Activated T-cell treated with anti-CD3 and anti-CD28 coated beads, Interleukin-2, amount 50 U/mL, for 72 hours (primary cell): ENCODE measurements at regions not wholly inside any gene's neighbourhood (a gene's known extent, or its start where the extent isn't known, plus 50 kb on each side); places are given as distances from the start of the nearest gene placed in this dataset.
"Not testable (repeated sequence)": the region's sequence is repeated elsewhere in the genome, so short reads cannot be mapped to it uniquely, and the experiment has no call there.

Experiments
- ATAC-seq, 2 donors: fragments of 150-1000 bp; cut with Tn5 transposase; replicated peaks in 1 of 2; 2 replicates each; pipeline ENCODE4 v1.10.0; 2021; ENCODE audit warnings: moderate library complexity in 2 of 2, mild to moderate bottlenecking in 1 of 2
- DNase-seq, 2 donors: peaks; one replicate each; pipeline ENCODE4 v3.0.0; 2021 to 2022; ENCODE audit warnings: mixed read lengths in 1 of 2
- H3K27ac Mint-ChIP-seq: one replicate; pipeline ENCODE4 v1.8.0; 2022; ENCODE audit warnings: mild to moderate bottlenecking, moderate library complexity, mixed read lengths
- H3K27me3 Mint-ChIP-seq: one replicate; pipeline ENCODE4 v1.8.0; 2022; ENCODE audit warnings: low read depth, mixed read lengths
- H3K36me3 Mint-ChIP-seq, 2 donors: one replicate each; pipeline ENCODE4 v1.8.0; 2022; ENCODE audit warnings: mixed read lengths in 2 of 2, mild to moderate bottlenecking in 1 of 2; ENCODE audit not compliant: insufficient read depth in 2 of 2
- H3K4me1 Mint-ChIP-seq: one replicate; pipeline ENCODE4 v1.8.0; 2022; ENCODE audit warnings: low read depth, mixed read lengths
- H3K4me3 Mint-ChIP-seq, 2 donors: one replicate each; pipeline ENCODE4 v1.8.0; 2022; ENCODE audit warnings: mild to moderate bottlenecking in 2 of 2, mixed read lengths in 2 of 2, moderate library complexity in 2 of 2
- H3K9me3 Mint-ChIP-seq, 2 donors: one replicate each; pipeline ENCODE4 v1.8.0; 2022; ENCODE audit warnings: mixed read lengths in 2 of 2

DNA sequence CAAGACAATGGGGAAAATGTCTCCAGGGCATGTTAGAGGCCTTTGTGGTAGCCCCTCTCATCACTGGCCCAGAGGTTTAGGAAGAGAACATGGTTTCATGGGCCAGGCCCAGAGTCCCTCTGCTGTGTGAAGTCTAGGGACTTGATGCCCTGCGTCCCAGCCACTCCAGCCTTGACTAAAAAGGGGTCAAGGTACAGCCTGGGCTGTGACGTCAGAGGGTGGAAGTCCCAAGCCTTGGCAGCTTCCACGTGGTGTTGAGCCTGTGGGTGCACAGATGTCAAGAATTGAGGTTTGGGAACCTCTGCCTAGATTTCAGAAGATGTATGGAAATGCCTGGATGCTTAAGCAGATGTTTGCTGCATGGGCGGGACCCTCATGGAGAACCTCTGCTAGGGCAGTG, 485.5 kb downstream of the PRR16 start:
- H3K36me3 Mint-ChIP-seq, H3K27ac Mint-ChIP-seq, DNase-seq, H3K4me3 Mint-ChIP-seq, H3K27me3 Mint-ChIP-seq, ATAC-seq, H3K4me1 Mint-ChIP-seq: not testable (repeated sequence)
- peaks cover 11 to 14% of the 10 kb centered on the region in 2 donors for H3K9me3 Mint-ChIP-seq

DNA sequence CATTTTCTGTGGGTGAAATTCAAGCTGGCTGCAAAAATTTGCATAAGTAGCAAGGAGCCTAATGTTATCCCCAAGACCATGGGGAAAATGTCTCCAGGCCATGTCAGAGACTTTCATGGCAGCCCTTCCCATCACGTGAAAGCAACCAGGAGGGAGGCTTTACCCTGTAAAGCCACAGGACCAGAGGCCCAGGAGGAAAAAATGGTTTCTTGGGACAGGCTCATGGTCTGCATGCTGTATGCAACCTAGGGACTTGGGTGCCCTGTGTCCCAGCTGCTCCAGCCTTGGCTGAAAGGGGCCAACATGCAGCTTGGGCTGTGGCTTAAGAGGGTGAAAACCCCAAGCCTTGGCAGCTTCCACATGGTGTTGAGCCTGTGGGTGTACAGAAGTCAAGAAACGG, 489.3 kb downstream of the PRR16 start:
- H3K4me1 Mint-ChIP-seq, H3K36me3 Mint-ChIP-seq, H3K27me3 Mint-ChIP-seq, DNase-seq, H3K4me3 Mint-ChIP-seq, ATAC-seq, H3K27ac Mint-ChIP-seq: not testable (repeated sequence)
- peaks cover 17 to 22% of the 10 kb centered on the region in 2 donors for H3K9me3 Mint-ChIP-seq

GRCh38 chr5:120954255-120954654, 490.2 kb downstream of the PRR16 start:
- Mint-ChIP-seq H3K27me3 (no peaks in the 10 kb centered on the region), H3K36me3 (peaks cover 2 to 3% of the 10 kb centered on the region in 2 donors), H3K9me3 (peaks cover 17 to 26% of the 10 kb centered on the region in 2 donors), H3K27ac (no peak overlapping the region), H3K4me3 (no peak overlapping the region), H3K4me1 (no peaks in the 10 kb centered on the region)
- ATAC-seq: no peak
- DNase-seq: no peak

DNA sequence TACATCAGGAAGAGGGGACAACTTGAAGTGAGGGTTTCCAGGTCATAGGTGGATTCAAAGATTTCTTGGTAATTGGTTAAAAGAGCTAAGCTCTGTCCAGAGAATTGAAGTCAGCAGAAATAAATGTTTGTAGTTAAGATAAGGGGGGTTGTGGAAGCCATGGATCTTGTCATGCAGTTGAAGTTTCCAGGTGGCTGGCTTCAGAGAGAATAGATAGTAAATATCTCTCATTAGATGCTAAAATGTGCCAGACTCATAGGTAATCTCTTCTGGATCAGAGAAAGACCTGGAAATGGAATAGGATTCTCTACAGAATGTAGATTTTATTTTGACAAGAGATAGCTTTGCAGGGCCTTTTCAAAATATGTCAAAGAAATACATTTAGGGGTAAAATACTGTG, 491.7 kb downstream of the PRR16 start:
- Mint-ChIP-seq H3K4me3 (no peak overlapping the region), H3K4me1 (no peaks in the 10 kb centered on the region), H3K9me3 (peaks cover 17 to 29% of the 10 kb centered on the region in 2 donors), H3K36me3 (peaks cover 2 to 3% of the 10 kb centered on the region in 2 donors), H3K27ac (no peak overlapping the region), H3K27me3 (no peaks in the 10 kb centered on the region)
- DNase-seq: no peak
- ATAC-seq: no peak

GRCh38 chr5:120958877-120959485, 494.9 kb downstream of the PRR16 start:
- H3K9me3 Mint-ChIP-seq: peaks cover 8 to 22% of the 10 kb centered on the region in 2 donors
- H3K36me3 Mint-ChIP-seq: no peaks in the 10 kb centered on the region
- ATAC-seq (no peak), DNase-seq (no peak)
- H3K27me3 Mint-ChIP-seq: no peaks in the 10 kb centered on the region
- H3K27ac Mint-ChIP-seq: no peak overlapping the region
- H3K4me1 Mint-ChIP-seq: no peaks in the 10 kb centered on the region
- H3K4me3 Mint-ChIP-seq: no peak overlapping the region

GRCh38 chr5:120960510-120960909, 496.4 kb downstream of the PRR16 start:
- H3K4me1 Mint-ChIP-seq: no peaks in the 10 kb centered on the region
- H3K36me3 Mint-ChIP-seq: no peaks in the 10 kb centered on the region
- H3K4me3 Mint-ChIP-seq: no peak overlapping the region
- H3K27ac Mint-ChIP-seq: no peak overlapping the region
- H3K27me3 Mint-ChIP-seq: no peaks in the 10 kb centered on the region
- H3K9me3 Mint-ChIP-seq: peaks cover 5 to 16% of the 10 kb centered on the region in 2 donors
- ATAC-seq: no peak
- DNase-seq: no peak

DNA sequence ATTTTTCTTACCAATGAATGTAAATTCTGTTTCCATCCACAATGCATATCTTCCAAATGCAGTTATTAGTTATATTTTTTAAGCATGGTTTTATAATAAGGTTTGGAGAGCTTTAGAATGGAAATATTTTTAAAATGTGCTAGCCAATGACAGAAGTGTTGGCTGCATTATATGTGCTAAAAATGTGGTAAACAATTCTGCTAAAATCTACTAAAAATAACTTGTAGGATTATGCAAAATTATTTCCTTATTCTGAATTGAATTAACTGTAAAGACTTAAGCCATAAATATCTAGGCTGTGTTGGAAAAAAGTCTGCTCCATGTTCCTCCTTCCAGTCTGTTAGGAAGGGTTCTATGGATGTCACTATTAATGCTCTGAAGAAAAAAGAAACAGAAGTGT, 503.3 kb downstream of the PRR16 start:
- DNase-seq: no peak
- Mint-ChIP-seq H3K36me3 (no peaks in the 10 kb centered on the region), H3K4me1 (no peaks in the 10 kb centered on the region), H3K9me3 (peaks cover 4 to 9% of the 10 kb centered on the region in 2 donors), H3K27ac (no peak overlapping the region), H3K4me3 (no peak overlapping the region), H3K27me3 (no peaks in the 10 kb centered on the region)
- ATAC-seq: no peak

DNA sequence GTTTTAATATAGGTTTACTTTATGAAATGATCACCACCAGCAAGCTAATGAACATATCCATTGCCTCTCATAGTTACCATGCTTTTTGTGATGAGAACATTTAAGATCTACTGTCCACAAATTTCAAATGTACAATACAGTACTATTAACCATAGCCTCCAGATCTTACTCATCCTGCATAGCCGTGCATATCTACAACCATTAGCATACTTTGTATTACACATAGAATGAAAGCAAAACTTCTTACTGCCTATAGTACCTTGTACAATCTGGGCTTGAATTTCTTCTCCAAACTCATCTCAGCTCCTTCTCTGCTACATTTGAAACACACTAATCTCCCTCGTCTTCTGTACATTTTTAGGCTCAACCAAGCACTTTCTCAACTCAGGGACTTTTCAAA, 510.6 kb downstream of the PRR16 start:
- Mint-ChIP-seq H3K9me3 (peaks cover 1 to 7% of the 10 kb centered on the region in 2 donors), H3K4me1 (no peaks in the 10 kb centered on the region), H3K36me3 (no peaks in the 10 kb centered on the region), H3K4me3 (no peak overlapping the region), H3K27ac (no peak overlapping the region), H3K27me3 (no peaks in the 10 kb centered on the region)
- no peak for DNase-seq
- ATAC-seq: no peak

DNA sequence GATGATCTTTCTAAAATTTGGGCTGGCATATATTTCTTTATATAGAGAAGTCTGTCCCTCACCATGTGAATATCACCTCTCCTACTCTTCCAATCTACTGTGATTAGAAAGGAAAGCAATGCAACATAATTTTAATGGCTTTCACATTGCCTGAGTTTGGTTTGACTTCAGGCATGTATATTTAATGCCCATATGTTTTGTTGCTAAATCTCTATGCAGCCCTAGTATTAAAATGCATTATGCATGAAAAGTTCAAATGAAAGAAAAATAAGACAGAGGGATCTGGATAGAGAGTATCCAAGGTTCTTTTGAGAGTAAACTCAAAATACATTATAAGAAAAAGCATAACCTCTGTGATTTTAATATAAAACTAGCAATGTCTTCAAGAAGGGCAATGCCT, 518.3 kb downstream of the PRR16 start:
- H3K4me3 Mint-ChIP-seq: no peak overlapping the region
- no peak overlapping the region for H3K27ac Mint-ChIP-seq
- no peaks in the 10 kb centered on the region for H3K36me3 Mint-ChIP-seq
- no peaks in the 10 kb centered on the region for H3K27me3 Mint-ChIP-seq
- H3K4me1 Mint-ChIP-seq: no peaks in the 10 kb centered on the region
- no peak for DNase-seq
- no peaks in the 10 kb centered on the region for H3K9me3 Mint-ChIP-seq
- ATAC-seq: no peak

- H3K4me3 Mint-ChIP-seq: no peak overlapping the region
- no peak overlapping the region for H3K27ac Mint-ChIP-seq
- ATAC-seq (no peak), DNase-seq (no peak)
- H3K27me3 Mint-ChIP-seq: no peaks in the 10 kb centered on the region
- H3K9me3 Mint-ChIP-seq: peaks cover 0 to under 1% of the 10 kb centered on the region in 2 donors
- H3K36me3 Mint-ChIP-seq: no peaks in the 10 kb centered on the region
- no peaks in the 10 kb centered on the region for H3K4me1 Mint-ChIP-seq
These were observed 521.4 kb downstream of the PRR16 start for GRCh38 chr5:120985526-120985925.

- Mint-ChIP-seq H3K4me1 (no peaks in the 10 kb centered on the region), H3K27ac (no peak overlapping the region), H3K27me3 (no peaks in the 10 kb centered on the region), H3K4me3 (no peak overlapping the region), H3K9me3 (peaks cover 2% of the 10 kb centered on the region in 2 donors), H3K36me3 (no peaks in the 10 kb centered on the region)
- ATAC-seq: no peak
- no peak for DNase-seq
These were observed 524.4 kb downstream of the PRR16 start for GRCh38 chr5:120988491-120988890.

DNA sequence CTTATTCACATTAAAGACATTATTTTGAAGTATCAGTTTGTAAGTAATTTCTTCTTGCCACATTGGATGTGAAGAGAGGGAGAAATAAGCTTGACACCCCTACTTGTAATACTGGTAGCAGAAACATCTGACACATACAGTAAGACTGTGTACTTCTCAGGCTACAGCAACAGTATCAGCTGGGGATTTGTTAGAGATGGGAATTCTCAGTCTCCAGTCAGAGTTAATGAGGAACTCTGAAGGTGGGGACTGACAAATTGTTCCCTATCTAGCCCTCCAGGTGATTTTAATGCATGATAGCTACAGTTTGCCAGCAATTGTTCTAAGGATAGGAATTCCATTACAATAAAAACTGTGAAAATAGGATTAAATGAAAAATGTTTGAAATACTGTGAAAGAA, 524.8 kb downstream of the PRR16 start:
- DNase-seq (no peak), ATAC-seq (no peak)
- no peaks in the 10 kb centered on the region for H3K36me3 Mint-ChIP-seq
- H3K4me1 Mint-ChIP-seq: no peaks in the 10 kb centered on the region
- no peaks in the 10 kb centered on the region for H3K27me3 Mint-ChIP-seq
- peaks cover 2 to 4% of the 10 kb centered on the region in 2 donors for H3K9me3 Mint-ChIP-seq
- H3K4me3 Mint-ChIP-seq: no peak overlapping the region
- H3K27ac Mint-ChIP-seq: no peak overlapping the region

- H3K36me3 Mint-ChIP-seq: no peaks in the 10 kb centered on the region
- DNase-seq (no peak), ATAC-seq (no peak)
- H3K9me3 Mint-ChIP-seq: peaks cover 4 to 5% of the 10 kb centered on the region in 2 donors
- H3K27me3 Mint-ChIP-seq: no peaks in the 10 kb centered on the region
- H3K4me1 Mint-ChIP-seq: no peaks in the 10 kb centered on the region
- H3K27ac Mint-ChIP-seq: no peak overlapping the region
- H3K4me3 Mint-ChIP-seq: no peak overlapping the region
These were observed 527.5 kb downstream of the PRR16 start for GRCh38 chr5:120991569-120991968.

- Mint-ChIP-seq H3K36me3 (no peaks in the 10 kb centered on the region), H3K27ac (no peak overlapping the region), H3K9me3 (peaks cover 4 to 5% of the 10 kb centered on the region in 2 donors), H3K4me1 (no peaks in the 10 kb centered on the region), H3K27me3 (no peaks in the 10 kb centered on the region), H3K4me3 (no peak overlapping the region)
- DNase-seq (no peak), ATAC-seq (no peak)
These were observed 530.0 kb downstream of the PRR16 start for GRCh38 chr5:120994112-120994511.
